A673 (cell line): ENCODE measurements at regions not wholly inside any gene's neighbourhood (a gene's known extent, or its start where the extent isn't known, plus 50 kb on each side); places are given as distances from the start of the nearest gene placed in this dataset.

Source experiments
- BruUV-seq: library from RNA; stranded (reverse); fragments of 400-500 nt; replicated peaks from 2 replicates; lab custom pipeline; 2021; lab: Mats Ljungman, UMichigan
- CTCF ChIA-PET: fragments of 300-600 bp; sonication (Branson Sonifier 250); formaldehyde crosslinking; loops from one replicate; lab custom pipeline; 2022; ENCODE audit warnings: antibody characterized with exemption; lab: Charles Lee
- POLR2A ChIA-PET: fragments of 300-600 bp; sonication (Branson Sonifier 250); formaldehyde crosslinking; loops from one replicate; lab custom pipeline; 2022; ENCODE audit warnings: antibody characterized with exemption; ENCODE audit not compliant: low non-redundant PET; lab: Charles Lee
- DNase-seq: peaks from one replicate; pipeline ENCODE4 v3.0.0-alpha.2; 2015; ENCODE audit warnings: low spot score
- H3K27ac ChIP-seq: fragments of 200-600 bp; sonication (generic); 2 replicates; pipeline ENCODE4 v1.5.1; 2016; ENCODE audit warnings: mixed run types, low read depth, mild to moderate bottlenecking, mixed read lengths, antibody characterized with exemption, low read length; ENCODE audit not compliant: poor library complexity, severe bottlenecking
- H3K27me3 ChIP-seq: fragments of 200-600 bp; sonication (generic); replicated peaks from 2 replicates; pipeline ENCODE4 v1.6.1; 2017; ENCODE audit warnings: mixed run types, low read depth, mild to moderate bottlenecking, mixed read lengths, antibody characterized with exemption, low read length; ENCODE audit not compliant: insufficient read depth, poor library complexity
- H3K36me3 ChIP-seq: fragments of 200-600 bp; sonication (generic); 2 replicates; pipeline ENCODE4 v1.6.1; 2016; ENCODE audit warnings: mixed run types, mild to moderate bottlenecking, mixed read lengths, antibody characterized with exemption, low read length; ENCODE audit not compliant: insufficient read depth, poor library complexity, severe bottlenecking
- H3K4me1 ChIP-seq: fragments of 200-600 bp; sonication (generic); 2 replicates; pipeline ENCODE4 v1.6.1; 2017; ENCODE audit warnings: mixed run types, mild to moderate bottlenecking, mixed read lengths, antibody characterized with exemption, low read length; ENCODE audit not compliant: insufficient read depth, poor library complexity, severe bottlenecking
- H3K4me3 ChIP-seq: fragments of 200-600 bp; sonication (generic); 2 replicates; pipeline ENCODE4 v1.5.1; 2016; ENCODE audit warnings: low read depth, mixed run types, mild to moderate bottlenecking, mixed read lengths, low read length; ENCODE audit not compliant: poor library complexity, severe bottlenecking
- H3K9me3 ChIP-seq: fragments of 200-600 bp; sonication (generic); 2 replicates; pipeline ENCODE4 v1.6.1; 2016; ENCODE audit warnings: mixed run types, low read depth, mild to moderate bottlenecking, mixed read lengths, antibody characterized with exemption, low read length; ENCODE audit not compliant: poor library complexity, severe bottlenecking
- EZH2 ChIP-seq: fragments of 200-600 bp; sonication (generic); IDR thresholded peaks from 2 replicates; pipeline ENCODE4 v1.6.1; 2017; ENCODE audit warnings: borderline replicate concordance, low read depth, mild to moderate bottlenecking, mixed read lengths, antibody characterized with exemption, low read length; ENCODE audit not compliant: poor library complexity, severe bottlenecking
- intact Hi-C: fragments of 100-400 bp; cut with micrococcal nuclease; formaldehyde crosslinking; loops from one replicate; pipeline ENCODE4 v1.10.0; 2022; ENCODE audit not compliant: unreplicated experiment
- TF ChIP-seq, protein P1 (sequence below): fragments of 300-800, 200-600 bp; sonication (generic); conservative IDR thresholded peaks from 2 replicates; pipeline ENCODE4 v1.5.1; 2017; ENCODE audit warnings: low read depth, mild to moderate bottlenecking, antibody characterized with exemption, low read length, moderate library complexity, mixed read lengths

DNA sequence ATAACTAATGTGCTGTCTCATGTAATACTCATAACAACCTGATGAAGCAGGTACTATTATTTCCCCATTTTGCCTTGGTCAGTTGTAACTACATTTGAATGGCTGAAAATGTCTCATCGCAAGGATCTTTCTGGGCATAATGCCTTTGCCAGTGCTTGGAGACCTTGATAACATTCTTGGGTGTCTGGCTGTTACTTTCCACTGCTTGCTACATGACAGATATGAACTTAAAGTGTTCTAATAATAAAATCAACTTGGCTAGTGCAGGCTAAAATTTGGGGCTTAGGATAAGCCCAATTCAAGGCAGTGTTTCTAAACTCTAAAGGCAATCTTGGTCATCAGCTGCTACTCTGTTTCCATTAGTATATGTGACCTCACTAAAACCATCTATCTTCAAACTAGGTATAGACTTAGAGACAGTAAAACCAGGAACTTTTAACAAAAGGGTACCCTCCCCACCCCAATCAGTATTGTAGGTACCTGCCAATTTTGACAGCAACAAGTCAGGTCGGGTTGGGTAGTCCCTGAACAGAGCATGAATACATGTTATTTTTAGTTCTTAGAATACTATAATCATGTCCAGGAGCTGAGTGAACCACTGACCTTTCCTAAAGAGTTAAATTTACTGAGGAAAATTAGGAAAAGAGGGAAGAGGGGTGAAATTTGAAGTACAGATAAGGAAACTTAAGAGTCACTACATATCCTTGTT, 68.2 kb upstream of the AHR start:
- no peak for DNase-seq
- H3K27ac ChIP-seq, result no peak overlapping the region
- no peak overlapping the region for H3K4me3 ChIP-seq
- intact Hi-C loops, result no loop called here
- peaks cover 11% of the 10 kb centered on the region for H3K4me1 ChIP-seq
- H3K9me3 ChIP-seq, result no peaks in the 10 kb centered on the region
- TF ChIP-seq, protein P1, sequence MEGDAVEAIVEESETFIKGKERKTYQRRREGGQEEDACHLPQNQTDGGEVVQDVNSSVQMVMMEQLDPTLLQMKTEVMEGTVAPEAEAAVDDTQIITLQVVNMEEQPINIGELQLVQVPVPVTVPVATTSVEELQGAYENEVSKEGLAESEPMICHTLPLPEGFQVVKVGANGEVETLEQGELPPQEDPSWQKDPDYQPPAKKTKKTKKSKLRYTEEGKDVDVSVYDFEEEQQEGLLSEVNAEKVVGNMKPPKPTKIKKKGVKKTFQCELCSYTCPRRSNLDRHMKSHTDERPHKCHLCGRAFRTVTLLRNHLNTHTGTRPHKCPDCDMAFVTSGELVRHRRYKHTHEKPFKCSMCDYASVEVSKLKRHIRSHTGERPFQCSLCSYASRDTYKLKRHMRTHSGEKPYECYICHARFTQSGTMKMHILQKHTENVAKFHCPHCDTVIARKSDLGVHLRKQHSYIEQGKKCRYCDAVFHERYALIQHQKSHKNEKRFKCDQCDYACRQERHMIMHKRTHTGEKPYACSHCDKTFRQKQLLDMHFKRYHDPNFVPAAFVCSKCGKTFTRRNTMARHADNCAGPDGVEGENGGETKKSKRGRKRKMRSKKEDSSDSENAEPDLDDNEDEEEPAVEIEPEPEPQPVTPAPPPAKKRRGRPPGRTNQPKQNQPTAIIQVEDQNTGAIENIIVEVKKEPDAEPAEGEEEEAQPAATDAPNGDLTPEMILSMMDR, result no peak
- TF ChIP-seq EZH2, result no peak
- no peaks in the 10 kb centered on the region for H3K36me3 ChIP-seq
- CTCF ChIA-PET, result no interaction called here
- no peaks in the 10 kb centered on the region for H3K27me3 ChIP-seq
- POLR2A ChIA-PET, result no interaction called here
- no TSS peak for BruUV-seq

DNA sequence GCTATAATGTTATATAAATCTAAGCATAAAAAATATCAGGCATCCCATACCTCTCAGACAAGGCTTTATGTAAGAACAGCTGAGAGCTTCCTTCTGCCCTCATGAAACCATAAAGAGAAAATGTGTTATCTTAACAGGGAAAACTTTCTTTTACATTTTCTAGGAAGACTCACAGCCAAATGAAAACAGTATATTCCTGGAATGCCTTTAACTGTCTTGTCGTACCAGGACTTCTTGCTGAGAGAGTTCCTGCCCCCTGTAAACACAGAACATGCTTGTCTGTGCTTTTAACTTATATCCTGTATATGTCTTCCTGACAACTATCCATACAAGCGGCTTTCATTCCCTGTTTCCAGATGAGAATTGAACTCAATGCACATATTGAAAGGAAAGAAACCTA, 64.8 kb upstream of the AHR start:
- no peak overlapping the region for H3K27ac ChIP-seq
- no peak for DNase-seq
- TF ChIP-seq EZH2, result no peak
- TF ChIP-seq, protein P1, result no peak
- H3K9me3 ChIP-seq, result no peaks in the 10 kb centered on the region
- H3K4me1 ChIP-seq, result peaks cover 11% of the 10 kb centered on the region
- intact Hi-C loops, result no loop called here
- CTCF ChIA-PET, result no interaction called here
- no peak overlapping the region for H3K4me3 ChIP-seq
- POLR2A ChIA-PET, result no interaction called here
- no peaks in the 10 kb centered on the region for H3K36me3 ChIP-seq
- BruUV-seq, result no TSS peak
- no peaks in the 10 kb centered on the region for H3K27me3 ChIP-seq

DNA sequence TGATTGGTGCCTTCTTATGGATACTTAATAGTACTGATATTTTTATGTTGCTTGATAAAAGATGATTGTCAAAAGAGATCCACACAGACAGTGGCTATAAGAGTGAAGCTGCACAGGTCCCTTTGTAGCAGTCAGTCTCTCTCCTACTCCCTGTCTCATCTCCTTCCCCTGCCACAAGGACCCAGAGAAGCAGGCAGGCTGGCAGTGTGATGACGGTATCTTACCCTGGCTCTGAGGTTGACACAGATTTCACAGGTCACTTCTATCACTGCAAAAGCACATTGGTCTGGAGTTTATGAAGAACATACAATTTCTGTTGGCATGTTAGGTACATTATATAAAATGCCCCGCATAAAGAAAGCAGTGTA, 64.4 kb upstream of the AHR start:
- no peak for TF ChIP-seq EZH2
- TF ChIP-seq, protein P1, result no peak
- CTCF ChIA-PET, result no interaction called here
- no peaks in the 10 kb centered on the region for H3K9me3 ChIP-seq
- POLR2A ChIA-PET, result no interaction called here
- no peak overlapping the region for H3K27ac ChIP-seq
- intact Hi-C loops, result no loop called here
- no peaks in the 10 kb centered on the region for H3K36me3 ChIP-seq
- no peaks in the 10 kb centered on the region for H3K27me3 ChIP-seq
- H3K4me1 ChIP-seq, result peaks cover 11% of the 10 kb centered on the region
- no peak for DNase-seq
- H3K4me3 ChIP-seq, result no peak overlapping the region
- BruUV-seq, result no TSS peak
